H9 (cell line): ENCODE measurements at regions not wholly inside any gene's neighbourhood (a gene's known extent, or its start where the extent isn't known, plus 50 kb on each side); places are given as distances from the start of the nearest gene placed in this dataset.

Experiments
- DNase-seq: peaks from one replicate; pipeline ENCODE4 v3.0.0-alpha.2; 2017
- H2AFZ ChIP-seq: one replicate; pipeline ENCODE4 v1.6.1; 2013; ENCODE audit warnings: mild to moderate bottlenecking, low read length, control low read depth, moderate library complexity
- H2AK5ac ChIP-seq: 2 replicates; pipeline ENCODE4 v1.6.1; 2013; ENCODE audit warnings: low read length, control low read depth, mixed read lengths; ENCODE audit not compliant: insufficient read length
- H2BK120ac ChIP-seq: one replicate; pipeline ENCODE4 v1.6.1; 2013; ENCODE audit warnings: low read depth, mild to moderate bottlenecking, low read length, control low read depth, inconsistent platforms; ENCODE audit not compliant: poor library complexity, severe bottlenecking
- H2BK12ac ChIP-seq: 2 replicates; pipeline ENCODE4 v1.6.1; 2013; ENCODE audit warnings: low read length, control low read depth, mixed read lengths, low read depth; ENCODE audit not compliant: insufficient read length
- H2BK15ac ChIP-seq: 2 replicates; pipeline ENCODE4 v1.6.1; 2013; ENCODE audit warnings: low read depth, low read length, control low read depth
- H2BK20ac ChIP-seq: one replicate; pipeline ENCODE4 v1.6.1; 2013; ENCODE audit warnings: low read depth, mild to moderate bottlenecking, low read length, control low read depth, inconsistent platforms; ENCODE audit not compliant: poor library complexity, severe bottlenecking
- H2BK5ac ChIP-seq: 2 replicates; pipeline ENCODE4 v1.6.1; 2013; ENCODE audit warnings: low read length, control low read depth, mixed read lengths; ENCODE audit not compliant: insufficient read length
- H3K14ac ChIP-seq: 2 replicates; pipeline ENCODE4 v1.6.1; 2013; ENCODE audit warnings: low read length, control low read depth; ENCODE audit not compliant: insufficient read depth
- H3K18ac ChIP-seq: 2 replicates; pipeline ENCODE4 v1.6.1; 2013; ENCODE audit warnings: low read depth, mild to moderate bottlenecking, mixed read lengths, low read length, control low read depth; ENCODE audit not compliant: insufficient read length
- H3K23ac ChIP-seq: 2 replicates; pipeline ENCODE4 v1.6.1; 2013; ENCODE audit warnings: low read length, control low read depth, mixed read lengths, low read depth; ENCODE audit not compliant: insufficient read length
- H3K23me2 ChIP-seq: 2 replicates; pipeline ENCODE4 v1.6.1; 2013; ENCODE audit warnings: low read depth, mild to moderate bottlenecking, mixed read lengths, low read length, control low read depth; ENCODE audit not compliant: insufficient read length, poor library complexity, severe bottlenecking
- H3K27ac ChIP-seq: 2 replicates; pipeline ENCODE4 v1.5.1; 2013; ENCODE audit warnings: low read length, control low read depth, mixed read lengths, low read depth; ENCODE audit not compliant: insufficient read length
- H3K27me3 ChIP-seq: 2 replicates; pipeline ENCODE4 v1.6.1; 2013; ENCODE audit warnings: low read length, control low read depth, inconsistent platforms; ENCODE audit not compliant: insufficient read depth
- H3K4ac ChIP-seq: 2 replicates; pipeline ENCODE4 v1.6.1; 2013; ENCODE audit warnings: low read depth, mild to moderate bottlenecking, control low read depth, inconsistent platforms, low read length, moderate library complexity
- H3K4me1 ChIP-seq: 2 replicates; pipeline ENCODE4 v1.6.1; 2013; ENCODE audit warnings: low read length, control low read depth, inconsistent platforms; ENCODE audit not compliant: insufficient read depth
- H3K4me2 ChIP-seq: 2 replicates; pipeline ENCODE4 v1.6.1; 2013; ENCODE audit warnings: low read length, control low read depth, mixed read lengths; ENCODE audit not compliant: insufficient read length, insufficient read depth
- H3K56ac ChIP-seq: 2 replicates; pipeline ENCODE4 v1.6.1; 2013; ENCODE audit warnings: low read depth, mild to moderate bottlenecking, mixed read lengths, low read length, control low read depth; ENCODE audit not compliant: insufficient read length
- H3K79me1 ChIP-seq: 2 replicates; pipeline ENCODE4 v1.6.1; 2013; ENCODE audit warnings: low read depth, mild to moderate bottlenecking, moderate library complexity, low read length, control low read depth, inconsistent platforms; ENCODE audit not compliant: insufficient read depth, poor library complexity, severe bottlenecking
- H3K79me2 ChIP-seq: 2 replicates; pipeline ENCODE4 v1.6.1; 2013; ENCODE audit warnings: low read length, control low read depth, inconsistent platforms; ENCODE audit not compliant: insufficient read depth
- H3K9ac ChIP-seq: 2 replicates; pipeline ENCODE4 v1.6.1; 2013; ENCODE audit warnings: low read length, control low read depth, mixed read lengths; ENCODE audit not compliant: insufficient read length; ENCODE audit errors: extremely low read depth
- H3K9me3 ChIP-seq: one replicate; pipeline ENCODE4 v1.6.1; 2013; ENCODE audit warnings: low read depth, low read length, inconsistent platforms; ENCODE audit not compliant: control insufficient read depth
- H3T11ph ChIP-seq: one replicate; pipeline ENCODE4 v1.6.1; 2013; ENCODE audit warnings: mild to moderate bottlenecking, low read length, control low read depth, inconsistent platforms
- H4K20me1 ChIP-seq: one replicate; pipeline ENCODE4 v1.6.1; 2013; ENCODE audit not compliant: control insufficient read depth, insufficient read length, insufficient read depth
- H4K5ac ChIP-seq: 2 replicates; pipeline ENCODE4 v1.6.1; 2013; ENCODE audit warnings: low read depth, mild to moderate bottlenecking, mixed read lengths, low read length, control low read depth; ENCODE audit not compliant: insufficient read length
- H4K8ac ChIP-seq: replicated peaks from 2 replicates; pipeline ENCODE4 v1.6.1; 2013; ENCODE audit warnings: low read length, control low read depth, mixed read lengths, low read depth; ENCODE audit not compliant: insufficient read length
- H4K91ac ChIP-seq: 2 replicates; pipeline ENCODE4 v1.6.1; 2013; ENCODE audit warnings: low read depth, mild to moderate bottlenecking, moderate library complexity, mixed read lengths, low read length, control low read depth; ENCODE audit not compliant: insufficient read length
- H3K27ac Mint-ChIP-seq, 3 experiments: 2 replicates in 2 of 3; 3 replicates in 1 of 3; pipeline ENCODE4 v1.8.0; 2020 to 2021; ENCODE audit warnings: mixed read lengths in 3 of 3, mild to moderate bottlenecking in 1 of 3, moderate library complexity in 1 of 3
- H3K27me3 Mint-ChIP-seq: 2 replicates; pipeline ENCODE4 v1.8.0; 2021; ENCODE audit warnings: low read depth, mild to moderate bottlenecking, moderate library complexity, mixed read lengths
- H3K36me3 Mint-ChIP-seq, 3 experiments: 2 replicates in 2 of 3; 3 replicates in 1 of 3; pipeline ENCODE4 v1.8.0; 2020 to 2021; ENCODE audit warnings: low read depth in 3 of 3, mixed read lengths in 3 of 3; ENCODE audit not compliant: insufficient read depth in 1 of 3
- H3K4me1 Mint-ChIP-seq, 2 experiments: 2 replicates each; pipeline ENCODE4 v1.8.0; 2020; ENCODE audit warnings: mixed read lengths in 2 of 2
- H3K4me3 Mint-ChIP-seq, 2 experiments: 2 replicates in 1 of 2; 3 replicates in 1 of 2; pipeline ENCODE4 v1.8.0; 2020 to 2021; ENCODE audit warnings: mild to moderate bottlenecking in 2 of 2, mixed read lengths in 2 of 2, moderate library complexity in 1 of 2
- H3K9me3 Mint-ChIP-seq, 2 experiments: 2 replicates in 1 of 2; 3 replicates in 1 of 2; pipeline ENCODE4 v1.8.0; 2020; ENCODE audit warnings: mild to moderate bottlenecking in 2 of 2, mixed read lengths in 2 of 2, moderate library complexity in 1 of 2
- WGBS: extraction: QIAGEN DNeasy Blood & Tissue Kit; methylation state at CpG from one replicate; pipeline ENCODE4 v1.1.7; 2013; ENCODE audit warnings: missing lambda C conversion rate, low lambda C conversion rate, mixed read lengths; ENCODE audit not compliant: insufficient read length; ENCODE audit errors: extremely low coverage; 5-methylcytosine and 5-hydroxymethylcytosine counted together
- TF ChIP-seq, protein P1 (sequence below): fragments of 200-600 bp; sonication (generic); conservative IDR thresholded peaks from 3 replicates; pipeline ENCODE4 v1.8.0; 2021; ENCODE audit warnings: antibody characterized with exemption, mild to moderate bottlenecking

DNA sequence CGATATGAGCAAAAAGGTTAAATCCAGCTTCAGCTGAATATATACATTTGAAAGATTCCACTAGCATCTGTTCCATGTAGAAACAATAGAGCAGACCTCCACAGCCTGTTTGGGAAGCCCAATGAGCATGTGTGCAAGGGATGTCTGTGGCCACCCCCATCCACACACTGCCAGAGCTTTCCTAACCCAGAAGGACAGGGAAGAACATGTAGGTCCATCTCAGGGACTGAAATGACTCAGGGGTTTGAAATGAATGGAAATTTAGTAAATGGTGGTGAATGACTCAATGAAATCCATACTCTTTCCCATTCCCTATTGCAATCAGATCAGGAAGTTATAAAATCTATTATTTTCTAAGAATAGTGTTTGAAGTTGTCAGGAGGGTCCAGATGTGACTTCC lies 397.2 kb downstream of the DUSP10 start:
- DNase-seq = no peak
- Histone ChIP-seq H3K79me1 (no peaks in the 10 kb centered on the region), H3K27me3 (no peaks in the 10 kb centered on the region), H4K20me1 (no peaks in the 10 kb centered on the region), H3K27ac (no peak overlapping the region), H2AFZ (no peak overlapping the region), H3K79me2 (no peaks in the 10 kb centered on the region), H3K4ac (no peak overlapping the region), H3K4me2 (no peak overlapping the region), H2BK120ac (no peak overlapping the region), H2BK12ac (no peak overlapping the region), H3K9ac (no peak overlapping the region), H4K5ac (no peak overlapping the region), H4K8ac (no peak overlapping the region), H2BK20ac (no peak overlapping the region), H2AK5ac (no peak overlapping the region), H4K91ac (no peak overlapping the region), H3K23ac (no peak overlapping the region), H3K56ac (no peak overlapping the region), H2BK5ac (no peak overlapping the region), H3K18ac (no peak overlapping the region), H3K9me3 (no peaks in the 10 kb centered on the region), H2BK15ac (no peak overlapping the region), H3K14ac (no peak overlapping the region), H3T11ph (no peak overlapping the region), H3K4me1 (no peaks in the 10 kb centered on the region), H3K23me2 (no peaks in the 10 kb centered on the region)
- Mint-ChIP-seq H3K27ac (no peak overlapping the region), H3K4me3 (no peak overlapping the region), H3K9me3 (no peaks in the 10 kb centered on the region), H3K27me3 (no peaks in the 10 kb centered on the region; the same call in 1 of the 2 replicates), H3K36me3 (no peaks in the 10 kb centered on the region), H3K4me1 (no peaks in the 10 kb centered on the region)
- WGBS = no CpG with 5 or more reads among the region's 1 CpG
- TF ChIP-seq, protein P1, sequence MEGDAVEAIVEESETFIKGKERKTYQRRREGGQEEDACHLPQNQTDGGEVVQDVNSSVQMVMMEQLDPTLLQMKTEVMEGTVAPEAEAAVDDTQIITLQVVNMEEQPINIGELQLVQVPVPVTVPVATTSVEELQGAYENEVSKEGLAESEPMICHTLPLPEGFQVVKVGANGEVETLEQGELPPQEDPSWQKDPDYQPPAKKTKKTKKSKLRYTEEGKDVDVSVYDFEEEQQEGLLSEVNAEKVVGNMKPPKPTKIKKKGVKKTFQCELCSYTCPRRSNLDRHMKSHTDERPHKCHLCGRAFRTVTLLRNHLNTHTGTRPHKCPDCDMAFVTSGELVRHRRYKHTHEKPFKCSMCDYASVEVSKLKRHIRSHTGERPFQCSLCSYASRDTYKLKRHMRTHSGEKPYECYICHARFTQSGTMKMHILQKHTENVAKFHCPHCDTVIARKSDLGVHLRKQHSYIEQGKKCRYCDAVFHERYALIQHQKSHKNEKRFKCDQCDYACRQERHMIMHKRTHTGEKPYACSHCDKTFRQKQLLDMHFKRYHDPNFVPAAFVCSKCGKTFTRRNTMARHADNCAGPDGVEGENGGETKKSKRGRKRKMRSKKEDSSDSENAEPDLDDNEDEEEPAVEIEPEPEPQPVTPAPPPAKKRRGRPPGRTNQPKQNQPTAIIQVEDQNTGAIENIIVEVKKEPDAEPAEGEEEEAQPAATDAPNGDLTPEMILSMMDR = no peak
